ENCODE measurements at regions not wholly inside any gene's neighbourhood (a gene's known extent, or its start where the extent isn't known, plus 50 kb on each side); places are given as distances from the start of the nearest gene placed in this dataset.
A peak's percentile ranks its signal among the peaks of the same experiment; 100 is the strongest.

GRCh38 chr2:54384301-54385203 is 71.6 kb upstream of the SPTBN1 start:
- H3K27ac ChIP-seq, result no peak overlapping the region
- no peaks in the 10 kb centered on the region for H3K9me3 ChIP-seq
- no peak overlapping the region for H3K4me3 ChIP-seq
- DNase-seq (ENCODE audit: low spot score in 2 of 2), result no peak
- TF ChIP-seq POLR2A (IDR thresholded peaks at IDR 0.05) (no peak), POLR2AphosphoS5 (IDR thresholded peaks at IDR 0.05) (no peak), CTCF (IDR thresholded peaks at IDR 0.05) (no peak), EP300 (IDR thresholded peaks at IDR 0.05) (no peak)
- WGBS, result 71% methylated on average over 11 of the region's 11 CpGs
- peaks cover 23% of the 10 kb centered on the region for H3K4me1 ChIP-seq
- no peaks in the 10 kb centered on the region for H3K36me3 ChIP-seq
- no peaks in the 10 kb centered on the region for H3K27me3 ChIP-seq

GRCh38 chr2:54385271-54385670 is 70.9 kb upstream of the SPTBN1 start:
- no peak for TF ChIP-seq CTCF (IDR thresholded peaks at IDR 0.05)
- no peak for TF ChIP-seq POLR2AphosphoS5 (IDR thresholded peaks at IDR 0.05)
- no peak for TF ChIP-seq POLR2A (IDR thresholded peaks at IDR 0.05)
- no peak for TF ChIP-seq EP300 (IDR thresholded peaks at IDR 0.05)
- no peaks in the 10 kb centered on the region for H3K27me3 ChIP-seq
- H3K27ac ChIP-seq, result no peak overlapping the region
- 100% methylated on average over 1 of the region's 1 CpG for WGBS
- no peaks in the 10 kb centered on the region for H3K36me3 ChIP-seq
- no peaks in the 10 kb centered on the region for H3K9me3 ChIP-seq
- peaks cover 21% of the 10 kb centered on the region for H3K4me1 ChIP-seq
- no peak overlapping the region for H3K4me3 ChIP-seq
- DNase-seq (ENCODE audit: low spot score in 2 of 2), result no peak

- Histone ChIP-seq H3K27me3 (no peaks in the 10 kb centered on the region), H3K4me3 (no peak overlapping the region), H3K9me3 (no peaks in the 10 kb centered on the region), H3K36me3 (no peaks in the 10 kb centered on the region), H3K27ac (peak overlapping the region; percentile 76), H3K4me1 (peaks cover 19% of the 10 kb centered on the region)
- DNase-seq (ENCODE audit: low spot score in 2 of 2), result no peak
- no peak for TF ChIP-seq POLR2AphosphoS5 (IDR thresholded peaks at IDR 0.05)
- no peak for TF ChIP-seq POLR2A (IDR thresholded peaks at IDR 0.05)
- TF ChIP-seq CTCF (IDR thresholded peaks at IDR 0.05), result no peak
- TF ChIP-seq EP300 (IDR thresholded peaks at IDR 0.05), result no peak
- 79% methylated on average over 3 of the region's 3 CpGs for WGBS
Measured at GRCh38 chr2:54386585-54386984, 69.5 kb upstream of the SPTBN1 start.

- H3K27ac ChIP-seq, result peak overlapping the region; percentile 76
- 45% methylated on average over 6 of the region's 7 CpGs for WGBS
- H3K36me3 ChIP-seq, result no peaks in the 10 kb centered on the region
- no peak overlapping the region for H3K4me3 ChIP-seq
- peaks cover 19% of the 10 kb centered on the region for H3K4me1 ChIP-seq
- no peak for DNase-seq (ENCODE audit: low spot score in 2 of 2)
- H3K27me3 ChIP-seq, result no peaks in the 10 kb centered on the region
- TF ChIP-seq EP300 (IDR thresholded peaks at IDR 0.05), result no peak
- TF ChIP-seq POLR2A (IDR thresholded peaks at IDR 0.05), result no peak
- no peak for TF ChIP-seq POLR2AphosphoS5 (IDR thresholded peaks at IDR 0.05)
- no peak for TF ChIP-seq CTCF (IDR thresholded peaks at IDR 0.05)
- no peaks in the 10 kb centered on the region for H3K9me3 ChIP-seq
Measured at GRCh38 chr2:54387059-54387991, 68.8 kb upstream of the SPTBN1 start.

GRCh38 chr2:54388076-54388475 is 68.1 kb upstream of the SPTBN1 start:
- Histone ChIP-seq H3K4me3 (no peak overlapping the region), H3K36me3 (no peaks in the 10 kb centered on the region), H3K4me1 (peaks cover 19% of the 10 kb centered on the region), H3K27me3 (no peaks in the 10 kb centered on the region), H3K27ac (no peak overlapping the region), H3K9me3 (no peaks in the 10 kb centered on the region)
- no peak for DNase-seq (ENCODE audit: low spot score in 2 of 2)
- 80% methylated on average over 5 of the region's 5 CpGs for WGBS
- no peak for TF ChIP-seq EP300 (IDR thresholded peaks at IDR 0.05)
- TF ChIP-seq POLR2A (IDR thresholded peaks at IDR 0.05), result no peak
- no peak for TF ChIP-seq CTCF (IDR thresholded peaks at IDR 0.05)
- TF ChIP-seq POLR2AphosphoS5 (IDR thresholded peaks at IDR 0.05), result no peak

Measured in suprapubic skin (tissue), 4 donors.